ENCODE measurements at regions not wholly inside any gene's neighbourhood (a gene's known extent, or its start where the extent isn't known, plus 50 kb on each side); places are given as distances from the start of the nearest gene placed in this dataset.
"Not testable (repeated sequence)": the region's sequence is repeated elsewhere in the genome, so short reads cannot be mapped to it uniquely, and the experiment has no call there.

DNA sequence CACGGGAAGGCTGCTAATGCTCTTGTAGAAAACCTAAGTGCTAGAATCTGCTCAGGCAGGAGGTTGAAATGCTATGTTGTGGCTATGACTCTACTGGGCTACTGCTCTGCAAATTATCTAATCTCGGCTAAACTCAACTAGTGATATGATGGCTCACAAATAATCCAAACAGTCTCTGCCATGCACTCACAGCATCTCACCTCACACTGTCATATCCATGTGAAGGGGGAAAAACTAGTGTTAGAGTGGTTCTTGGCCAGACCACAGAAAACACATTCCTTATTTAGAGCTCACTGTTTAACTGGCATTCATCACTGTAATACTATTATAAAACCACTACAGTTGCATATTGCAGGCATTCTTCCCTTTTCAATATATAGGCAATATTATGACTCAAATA, 81.8 kb upstream of the DST start:
- Mint-ChIP-seq H3K4me3 (no peak overlapping the region), H3K9me3 (ENCODE audit: insufficient read depth) (peaks cover under 1% of the 10 kb centered on the region), H3K27me3 (no peaks in the 10 kb centered on the region), H3K27ac (no peak overlapping the region), H3K4me1 (no peaks in the 10 kb centered on the region)
- H3K79me2 ChIP-seq (ENCODE audit: control insufficient read depth, insufficient read depth, low read length) = no peaks in the 10 kb centered on the region
- TF ChIP-seq EZH2 (IDR thresholded peaks at IDR 0.05; ENCODE audit: borderline replicate concordance, insufficient read depth, low read depth, low read length, poor library complexity, severe bottlenecking) = no peak
- ChIA-PET POLR2A (no interaction called here), CTCF (no interaction called here)
- H3K27ac ChIP-seq (ENCODE audit: low read length in 2 of 2) = no peak overlapping the region
- no peaks in the 10 kb centered on the region for H4K20me1 ChIP-seq (ENCODE audit: control insufficient read depth, insufficient read depth, low read length, poor library complexity, severe bottlenecking)
- no peak overlapping the region for H3K4me3 ChIP-seq (ENCODE audit: control extremely low read depth in 1 of 5, extremely low read depth in 1 of 5, insufficient read depth in 1 of 5, low read depth in 2 of 5, low read length in 4 of 5)
- ATAC-seq (ENCODE audit: low read depth) = no peak
- DNase-seq = no peak
- 83% methylated on average over 1 of the region's 2 CpGs for WGBS (ENCODE audit: insufficient coverage)
- no peak overlapping the region for H2AFZ ChIP-seq (ENCODE audit: insufficient read depth, low read depth, low read length, poor library complexity, severe bottlenecking)
- no peak overlapping the region for H3K4me2 ChIP-seq (replicated peaks; ENCODE audit: low read depth, low read length, poor library complexity, severe bottlenecking)
- H3K4me1 ChIP-seq (ENCODE audit: control insufficient read depth in 2 of 2, insufficient read depth in 2 of 2, low read length in 2 of 2) = no peaks in the 10 kb centered on the region
- no peaks in the 10 kb centered on the region for H3K36me3 ChIP-seq (replicated peaks in 1 of 2; ENCODE audit: control extremely low read depth in 1 of 2, control insufficient read depth in 1 of 2, extremely low read depth in 1 of 2, insufficient read depth in 2 of 2, low read length in 1 of 2)
- H3K9me3 ChIP-seq (ENCODE audit: control extremely low read depth in 1 of 3, control insufficient read depth in 2 of 3, insufficient read depth in 1 of 3, low read length in 2 of 3) = no peaks in the 10 kb centered on the region
- H3K9ac ChIP-seq (ENCODE audit: low read length) = no peak overlapping the region
- intact Hi-C loops (cut with micrococcal nuclease) = no loop called here
- no peaks in the 10 kb centered on the region for H3K27me3 ChIP-seq (replicated peaks in 1 of 4; ENCODE audit: control extremely low read depth in 1 of 4, control insufficient read depth in 3 of 4, insufficient read depth in 4 of 4, low read length in 3 of 4)

GRCh38 chr6:56720882-56721281, 78.2 kb upstream of the DST start:
- Histone ChIP-seq H2AFZ (ENCODE audit: insufficient read depth, low read depth, low read length, poor library complexity, severe bottlenecking) (no peak overlapping the region), H3K4me1 (ENCODE audit: control insufficient read depth in 2 of 2, insufficient read depth in 2 of 2, low read length in 2 of 2) (no peaks in the 10 kb centered on the region), H3K27ac (ENCODE audit: low read length in 2 of 2) (no peak overlapping the region), H3K27me3 (replicated peaks in 1 of 4; ENCODE audit: control extremely low read depth in 1 of 4, control insufficient read depth in 3 of 4, insufficient read depth in 4 of 4, low read length in 3 of 4) (no peaks in the 10 kb centered on the region), H3K4me3 (ENCODE audit: control extremely low read depth in 1 of 5, extremely low read depth in 1 of 5, insufficient read depth in 1 of 5, low read depth in 2 of 5, low read length in 4 of 5) (no peak overlapping the region), H3K36me3 (replicated peaks in 1 of 2; ENCODE audit: control extremely low read depth in 1 of 2, control insufficient read depth in 1 of 2, extremely low read depth in 1 of 2, insufficient read depth in 2 of 2, low read length in 1 of 2) (no peaks in the 10 kb centered on the region), H4K20me1 (ENCODE audit: control insufficient read depth, insufficient read depth, low read length, poor library complexity, severe bottlenecking) (no peaks in the 10 kb centered on the region), H3K4me2 (replicated peaks; ENCODE audit: low read depth, low read length, poor library complexity, severe bottlenecking) (no peak overlapping the region), H3K9me3 (ENCODE audit: control extremely low read depth in 1 of 3, control insufficient read depth in 2 of 3, insufficient read depth in 1 of 3, low read length in 2 of 3) (no peaks in the 10 kb centered on the region), H3K9ac (ENCODE audit: low read length) (no peak overlapping the region), H3K79me2 (ENCODE audit: control insufficient read depth, insufficient read depth, low read length) (no peaks in the 10 kb centered on the region)
- ChIA-PET CTCF (no interaction called here), POLR2A (no interaction called here)
- no peak overlapping the region for H3K27ac Mint-ChIP-seq
- H3K4me1 Mint-ChIP-seq = no peaks in the 10 kb centered on the region
- no peak for ATAC-seq (ENCODE audit: low read depth)
- H3K4me3 Mint-ChIP-seq = no peak overlapping the region
- 100% methylated on average over 3 of the region's 25 CpGs for WGBS (ENCODE audit: insufficient coverage)
- peaks cover 6% of the 10 kb centered on the region for H3K9me3 Mint-ChIP-seq (ENCODE audit: insufficient read depth)
- intact Hi-C loops (cut with micrococcal nuclease) = no loop called here
- no peak for DNase-seq
- no peak for TF ChIP-seq EZH2 (IDR thresholded peaks at IDR 0.05; ENCODE audit: borderline replicate concordance, insufficient read depth, low read depth, low read length, poor library complexity, severe bottlenecking)
- TF ChIP-seq, protein P1, sequence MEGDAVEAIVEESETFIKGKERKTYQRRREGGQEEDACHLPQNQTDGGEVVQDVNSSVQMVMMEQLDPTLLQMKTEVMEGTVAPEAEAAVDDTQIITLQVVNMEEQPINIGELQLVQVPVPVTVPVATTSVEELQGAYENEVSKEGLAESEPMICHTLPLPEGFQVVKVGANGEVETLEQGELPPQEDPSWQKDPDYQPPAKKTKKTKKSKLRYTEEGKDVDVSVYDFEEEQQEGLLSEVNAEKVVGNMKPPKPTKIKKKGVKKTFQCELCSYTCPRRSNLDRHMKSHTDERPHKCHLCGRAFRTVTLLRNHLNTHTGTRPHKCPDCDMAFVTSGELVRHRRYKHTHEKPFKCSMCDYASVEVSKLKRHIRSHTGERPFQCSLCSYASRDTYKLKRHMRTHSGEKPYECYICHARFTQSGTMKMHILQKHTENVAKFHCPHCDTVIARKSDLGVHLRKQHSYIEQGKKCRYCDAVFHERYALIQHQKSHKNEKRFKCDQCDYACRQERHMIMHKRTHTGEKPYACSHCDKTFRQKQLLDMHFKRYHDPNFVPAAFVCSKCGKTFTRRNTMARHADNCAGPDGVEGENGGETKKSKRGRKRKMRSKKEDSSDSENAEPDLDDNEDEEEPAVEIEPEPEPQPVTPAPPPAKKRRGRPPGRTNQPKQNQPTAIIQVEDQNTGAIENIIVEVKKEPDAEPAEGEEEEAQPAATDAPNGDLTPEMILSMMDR (IDR thresholded peaks at IDR 0.05) = no peak
- H3K27me3 Mint-ChIP-seq = no peaks in the 10 kb centered on the region

DNA sequence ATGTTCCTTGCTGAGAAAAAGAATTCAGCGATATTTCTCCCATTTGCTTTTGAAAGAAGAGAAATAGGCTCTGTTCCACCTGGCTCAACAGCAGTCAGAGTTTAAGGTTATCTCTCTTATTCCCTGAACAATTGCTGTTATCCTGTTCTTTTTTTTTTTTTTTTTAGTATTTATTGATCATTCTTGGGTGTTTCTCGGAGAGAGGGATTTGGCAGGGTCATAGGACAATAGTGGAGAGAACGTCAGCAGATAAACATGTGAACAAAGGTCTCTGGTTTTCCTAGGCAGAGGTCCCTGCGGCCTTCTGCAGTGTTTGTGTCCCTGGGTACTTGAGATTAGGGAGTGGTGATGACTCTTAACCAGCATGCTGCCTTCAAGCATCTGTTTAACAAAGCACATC, 77.5 kb upstream of the DST start:
- no CpG with 5 or more reads among the region's 4 CpGs for WGBS (ENCODE audit: insufficient coverage)
- H3K27me3 Mint-ChIP-seq; H2AFZ ChIP-seq (ENCODE audit: insufficient read depth, low read depth, low read length, poor library complexity, severe bottlenecking); H3K27ac ChIP-seq (ENCODE audit: low read length in 2 of 2); H3K27ac Mint-ChIP-seq; H3K4me1 Mint-ChIP-seq; H3K9me3 ChIP-seq (ENCODE audit: control extremely low read depth in 1 of 3, control insufficient read depth in 2 of 3, insufficient read depth in 1 of 3, low read length in 2 of 3); H3K4me1 ChIP-seq (ENCODE audit: control insufficient read depth in 2 of 2, insufficient read depth in 2 of 2, low read length in 2 of 2); DNase-seq; H3K4me3 ChIP-seq (ENCODE audit: control extremely low read depth in 1 of 5, extremely low read depth in 1 of 5, insufficient read depth in 1 of 5, low read depth in 2 of 5, low read length in 4 of 5); H3K36me3 ChIP-seq (replicated peaks in 1 of 2; ENCODE audit: control extremely low read depth in 1 of 2, control insufficient read depth in 1 of 2, extremely low read depth in 1 of 2, insufficient read depth in 2 of 2, low read length in 1 of 2); H3K4me3 Mint-ChIP-seq; H3K27me3 ChIP-seq (replicated peaks in 1 of 4; ENCODE audit: control extremely low read depth in 1 of 4, control insufficient read depth in 3 of 4, insufficient read depth in 4 of 4, low read length in 3 of 4); H4K20me1 ChIP-seq (ENCODE audit: control insufficient read depth, insufficient read depth, low read length, poor library complexity, severe bottlenecking); H3K4me2 ChIP-seq (replicated peaks; ENCODE audit: low read depth, low read length, poor library complexity, severe bottlenecking); H3K79me2 ChIP-seq (ENCODE audit: control insufficient read depth, insufficient read depth, low read length); CTCF ChIA-PET; H3K9ac ChIP-seq (ENCODE audit: low read length); H3K9me3 Mint-ChIP-seq (ENCODE audit: insufficient read depth); ATAC-seq (ENCODE audit: low read depth); POLR2A ChIA-PET; intact Hi-C loops (cut with micrococcal nuclease): not testable (repeated sequence)

All from B cell (primary cell).